Thyroid gland (tissue), 4 donors: ENCODE measurements at regions not wholly inside any gene's neighbourhood (a gene's known extent, or its start where the extent isn't known, plus 50 kb on each side); places are given as distances from the start of the nearest gene placed in this dataset.

ENCODE experiments used
- CTCF ChIP-seq, 6 experiments: fragments of 200-600 bp in 3 of 6; fragments of 450-650 bp in 3 of 6; sonication (generic) in 3 of 6; IDR thresholded peaks; one replicate each; pipeline ENCODE4 v1.5.1; 2016 to 2019; ENCODE audit warnings: antibody characterized with exemption in 6 of 6, mild to moderate bottlenecking in 2 of 6, inconsistent platforms in 1 of 6, moderate library complexity in 1 of 6
- POLR2A ChIP-seq, 2 donors: fragments of 450-650 bp; IDR thresholded peaks; one replicate each; pipeline ENCODE4 v1.6.1; 2017; ENCODE audit warnings: antibody characterized with exemption in 2 of 2, mild to moderate bottlenecking in 2 of 2, moderate library complexity in 1 of 2

GRCh38 chr1:163789911-163790310, 468.2 kb downstream of the NUF2 start:
- TF ChIP-seq CTCF (IDR thresholded peaks at IDR 0.05) (no peak), POLR2A (IDR thresholded peaks at IDR 0.05) (no peak)
